H1 (cell line): ENCODE measurements at regions not wholly inside any gene's neighbourhood (a gene's known extent, or its start where the extent isn't known, plus 50 kb on each side); places are given as distances from the start of the nearest gene placed in this dataset.

Experiments
- CTCF ChIA-PET: fragments of 300-600 bp; sonication (Branson Sonifier 250); formaldehyde crosslinking; loops from one replicate; lab custom pipeline; 2021; ENCODE audit not compliant: partially characterized antibody; lab: Charles Lee
- POLR2A ChIA-PET: fragments of 300-600 bp; sonication (Branson Sonifier 250); formaldehyde crosslinking; loops from one replicate; lab custom pipeline; 2021; ENCODE audit warnings: inconsistent platforms; ENCODE audit not compliant: partially characterized antibody; lab: Charles Lee
- DNase-seq, 2 experiments: peaks; one replicate each; pipeline versions ENCODE4 v3.0.0 to v3.0.0-alpha.2; 2010 to 2022; ENCODE audit warnings: low spot score in 2 of 2, low read depth in 1 of 2, mixed read lengths in 1 of 2
- FAIRE-seq: peaks from 2 replicates; lab custom pipeline; 2011; peaks lifted over from hg19 to GRCh38; lab: Jason Lieb, UNC
- H2AFZ ChIP-seq: 2 replicates; pipeline ENCODE4 v1.8.1; 2012; ENCODE audit warnings: low read length, inconsistent platforms
- H2AK5ac ChIP-seq: 2 replicates; pipeline ENCODE4 v1.6.1; 2013; ENCODE audit warnings: low read depth, low read length
- H2BK120ac ChIP-seq: replicated peaks from 2 replicates; pipeline ENCODE3; 2013; ENCODE audit warnings: low read depth, low read length, inconsistent platforms
- H2BK12ac ChIP-seq: 2 replicates; pipeline ENCODE4 v1.6.1; 2013; ENCODE audit warnings: low read depth, low read length
- H2BK15ac ChIP-seq: 2 replicates; pipeline ENCODE4 v1.6.1; 2013; ENCODE audit warnings: low read length
- H2BK20ac ChIP-seq: 2 replicates; pipeline ENCODE4 v1.6.1; 2013; ENCODE audit warnings: low read length
- H2BK5ac ChIP-seq: 2 replicates; pipeline ENCODE4 v1.6.1; 2013; ENCODE audit warnings: low read depth, low read length
- H3K14ac ChIP-seq: 2 replicates; pipeline ENCODE4 v1.6.1; 2013; ENCODE audit warnings: inconsistent platforms; ENCODE audit not compliant: insufficient read length
- H3K18ac ChIP-seq: 2 replicates; pipeline ENCODE4 v1.6.1; 2013; ENCODE audit warnings: low read length; ENCODE audit errors: extremely low read depth
- H3K23ac ChIP-seq: 2 replicates; pipeline ENCODE4 v1.6.1; 2013; ENCODE audit warnings: inconsistent platforms; ENCODE audit not compliant: insufficient read length
- H3K23me2 ChIP-seq: 2 replicates; pipeline ENCODE4 v1.6.1; 2013; ENCODE audit warnings: low read depth, low read length
- H3K27ac ChIP-seq: 2 replicates; pipeline ENCODE4 v1.6.1; 2011; ENCODE audit warnings: low read depth, low read length, inconsistent platforms
- H3K27me3 ChIP-seq, 4 experiments: replicated peaks in 1 of 4; 1 replicate in 1 of 4; 2 replicates in 3 of 4; pipeline versions ENCODE4 v1.6.1 to v1.8.1; 2011 to 2013; ENCODE audit warnings: low read length in 3 of 4, mild to moderate bottlenecking in 3 of 4, inconsistent platforms in 2 of 4, mixed read lengths in 2 of 4, moderate library complexity in 1 of 4; ENCODE audit not compliant: control insufficient read depth in 3 of 4, insufficient read depth in 3 of 4; ENCODE audit errors: extremely low read depth in 1 of 4
- H3K36me3 ChIP-seq, 4 experiments: 2 replicates each; pipeline versions ENCODE4 v1.6.1 to v1.8.1; 2011 to 2013; ENCODE audit warnings: mild to moderate bottlenecking in 4 of 4, low read length in 3 of 4, moderate library complexity in 2 of 4, control low read depth in 1 of 4, inconsistent platforms in 1 of 4; ENCODE audit not compliant: insufficient read depth in 4 of 4, control insufficient read depth in 2 of 4
- H3K4ac ChIP-seq: replicated peaks from 2 replicates; pipeline ENCODE3; 2013; ENCODE audit warnings: low read length, low read depth, mixed read lengths, inconsistent platforms; ENCODE audit not compliant: insufficient read length
- H3K4me1 ChIP-seq, 4 experiments: replicated peaks in 1 of 4; 1 replicate in 1 of 4; 2 replicates in 3 of 4; pipeline versions ENCODE4 v1.6.1 to v1.8.1; 2011 to 2013; ENCODE audit warnings: low read length in 3 of 4, inconsistent platforms in 2 of 4, mixed read lengths in 1 of 4; ENCODE audit not compliant: insufficient read depth in 4 of 4, control insufficient read depth in 3 of 4
- H3K4me2 ChIP-seq, 2 experiments: 2 replicates each; pipeline versions ENCODE4 v1.6.1 to v1.8.1; 2011 to 2013; ENCODE audit warnings: low read depth in 2 of 2, low read length in 2 of 2, control low read depth in 1 of 2, inconsistent platforms in 1 of 2, mild to moderate bottlenecking in 1 of 2; ENCODE audit not compliant: insufficient read depth in 1 of 2
- H3K4me3 ChIP-seq, 4 experiments: fragments of 200-600, 300-600 bp in 1 of 4; sonication (generic), shearing (Covaris generic), sonication (Bioruptor Twin) in 1 of 4; 2 replicates each; pipeline versions ENCODE4 v1.5.1 to v1.8.1; 2011 to 2016; ENCODE audit warnings: low read length in 4 of 4, low read depth in 3 of 4, control low read depth in 2 of 4, inconsistent platforms in 2 of 4, mild to moderate bottlenecking in 2 of 4, mixed read lengths in 1 of 4, moderate library complexity in 1 of 4; ENCODE audit not compliant: insufficient read depth in 2 of 4; ENCODE audit errors: extremely low read depth in 1 of 4
- H3K56ac ChIP-seq: replicated peaks from 2 replicates; pipeline ENCODE3; 2013; ENCODE audit warnings: low read depth, mild to moderate bottlenecking, mixed read lengths, low read length, inconsistent platforms; ENCODE audit not compliant: insufficient read length
- H3K79me1 ChIP-seq: 2 replicates; pipeline ENCODE4 v1.6.1; 2013; ENCODE audit warnings: low read depth, low read length, control low read depth
- H3K79me2 ChIP-seq, 2 experiments: 2 replicates each; pipeline versions ENCODE4 v1.6.1 to v1.8.1; 2012 to 2013; ENCODE audit warnings: low read length in 2 of 2, mild to moderate bottlenecking in 2 of 2, inconsistent platforms in 1 of 2; ENCODE audit not compliant: insufficient read depth in 2 of 2, control insufficient read depth in 1 of 2
- H3K9ac ChIP-seq, 4 experiments: replicated peaks in 1 of 4; 1 replicate in 1 of 4; 2 replicates in 3 of 4; pipeline versions ENCODE4 v1.6.1 to v1.8.1; 2011 to 2013; ENCODE audit warnings: low read depth in 3 of 4, low read length in 3 of 4, control low read depth in 2 of 4, mild to moderate bottlenecking in 2 of 4, moderate library complexity in 2 of 4, inconsistent platforms in 1 of 4; ENCODE audit errors: extremely low read depth in 1 of 4
- H3K9me3 ChIP-seq, 2 experiments: 2 replicates each; pipeline versions ENCODE4 v1.6.1 to v1.8.1; 2012 to 2013; ENCODE audit warnings: mild to moderate bottlenecking in 2 of 2, moderate library complexity in 2 of 2, control low read depth in 1 of 2, inconsistent platforms in 1 of 2, low read depth in 1 of 2, low read length in 1 of 2, mixed read lengths in 1 of 2; ENCODE audit not compliant: insufficient read depth in 2 of 2
- H4K20me1 ChIP-seq, 2 experiments: replicated peaks in 1 of 2; 2 replicates each; pipeline versions ENCODE3 to v1.8.1; 2011 to 2013; ENCODE audit warnings: inconsistent platforms in 2 of 2, low read length in 2 of 2, mild to moderate bottlenecking in 1 of 2; ENCODE audit not compliant: insufficient read depth in 2 of 2, control insufficient read depth in 1 of 2
- H4K5ac ChIP-seq: 2 replicates; pipeline ENCODE4 v1.6.1; 2013; ENCODE audit warnings: low read length, low read depth, mixed read lengths, inconsistent platforms; ENCODE audit not compliant: insufficient read length
- H4K8ac ChIP-seq: 2 replicates; pipeline ENCODE4 v1.8.0; 2013; ENCODE audit warnings: mild to moderate bottlenecking, moderate library complexity, low read length, inconsistent platforms; ENCODE audit not compliant: insufficient read depth; ENCODE audit errors: extremely low read depth
- H4K91ac ChIP-seq: replicated peaks from 2 replicates; pipeline ENCODE3; 2013; ENCODE audit warnings: low read length, mixed read lengths, inconsistent platforms; ENCODE audit not compliant: insufficient read length
- BRCA1 ChIP-seq: IDR thresholded peaks from 2 replicates; pipeline ENCODE4 v1.6.1; 2012; ENCODE audit warnings: low read depth, low read length, improper control_type of control experiment
- CBX8 ChIP-seq: fragments of 300-800, 300-1000 bp; sonication (generic); IDR thresholded peaks from 2 replicates; pipeline ENCODE4 v1.7.1; 2016; ENCODE audit warnings: low read depth, low read length, borderline replicate concordance
- CHD1 ChIP-seq: IDR thresholded peaks from 2 replicates; pipeline ENCODE4 v1.6.1; 2012; ENCODE audit warnings: low read depth, low read length, improper control_type of control experiment
- CREB1 ChIP-seq: IDR thresholded peaks from 2 replicates; pipeline ENCODE4 v1.6.1; 2012; ENCODE audit warnings: inconsistent platforms
- EGR1 ChIP-seq: IDR thresholded peaks from 2 replicates; pipeline ENCODE4 v1.6.1; 2011; ENCODE audit warnings: low read depth, low read length, borderline replicate concordance
- EZH2 ChIP-seq: fragments of 200-600 bp; sonication (generic); IDR thresholded peaks from 2 replicates; pipeline ENCODE4 v1.7.1; 2012; ENCODE audit warnings: low read depth, mild to moderate bottlenecking, moderate library complexity, low read length, inconsistent platforms; ENCODE audit not compliant: severe bottlenecking
- KDM5A ChIP-seq: fragments of 200-600 bp; IDR thresholded peaks from 2 replicates; pipeline ENCODE4 v1.7.1; 2012; ENCODE audit warnings: mild to moderate bottlenecking, low read length, inconsistent platforms, mixed read lengths
- MAFK ChIP-seq: IDR thresholded peaks from 2 replicates; pipeline ENCODE4 v1.6.1; 2012; ENCODE audit warnings: low read depth, mild to moderate bottlenecking, improper control_type of control experiment, low read length
- NANOG ChIP-seq: IDR thresholded peaks from 2 replicates; pipeline ENCODE4 v1.6.1; 2011; ENCODE audit warnings: low read length, low read depth, mild to moderate bottlenecking, inconsistent platforms; ENCODE audit not compliant: insufficient read depth, poor library complexity, severe bottlenecking
- RFX5 ChIP-seq: IDR thresholded peaks from 2 replicates; pipeline ENCODE4 v1.6.1; 2011; ENCODE audit warnings: low read depth, low read length, improper control_type of control experiment, borderline replicate concordance
- SIN3A ChIP-seq, 2 experiments: IDR thresholded peaks in 1 of 2; conservative IDR thresholded peaks in 1 of 2; 2 replicates each; pipeline ENCODE4 v1.6.1; 2011 to 2012; ENCODE audit warnings: low read length in 2 of 2, improper control_type of control experiment in 1 of 2, low read depth in 1 of 2, mild to moderate bottlenecking in 1 of 2
- SP2 ChIP-seq: IDR thresholded peaks from 2 replicates; pipeline ENCODE4 v1.6.1; 2012; ENCODE audit warnings: mild to moderate bottlenecking, low read length, inconsistent platforms
- WGBS, 2 experiments: shearing (Covaris generic) in 1 of 2; methylation state at CpG; one replicate each; pipeline versions ENCODE4 v1.1.6 to v1.1.7; 2013 to 2015; ENCODE audit warnings: low lambda C conversion rate in 2 of 2, mixed read lengths in 2 of 2, inconsistent platforms in 1 of 2, low coverage in 1 of 2, missing lambda C conversion rate in 1 of 2; ENCODE audit not compliant: insufficient replicate concordance in 2 of 2, insufficient coverage in 1 of 2, insufficient read length in 1 of 2; ENCODE audit errors: extremely low coverage in 1 of 2, missing lambda C conversion rate in 1 of 2; 5-methylcytosine and 5-hydroxymethylcytosine counted together
- TF ChIP-seq, protein P1 (sequence below): IDR thresholded peaks from 2 replicates; pipeline ENCODE4 v1.6.1; 2011; ENCODE audit warnings: low read length, improper control_type of control experiment

DNA sequence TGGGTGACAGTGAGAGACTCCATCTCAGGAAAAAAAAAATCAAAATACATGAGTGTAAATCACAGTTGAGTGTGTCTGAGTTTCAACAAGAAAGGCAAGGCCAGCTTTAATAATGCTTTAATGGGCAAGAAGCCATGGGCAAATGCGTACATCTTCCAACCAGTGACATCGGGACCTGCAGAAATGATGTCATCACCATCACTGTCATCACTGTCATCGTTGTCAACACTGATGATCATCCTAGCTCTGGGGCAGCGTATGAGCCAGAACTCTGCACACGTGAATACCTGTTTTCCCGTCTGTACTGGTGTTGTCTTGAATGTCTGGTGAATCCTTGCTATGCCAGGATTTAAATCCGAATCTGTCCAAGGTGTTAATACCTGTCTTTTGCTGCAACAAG, 712.5 kb downstream of the BRD1 start:
- H3K36me3 ChIP-seq, result no peaks in the 10 kb centered on the region
- no peak overlapping the region for H2BK12ac ChIP-seq
- no peak overlapping the region for H2AFZ ChIP-seq
- no peak overlapping the region for H4K8ac ChIP-seq
- no peak overlapping the region for H2BK15ac ChIP-seq
- H3K27me3 ChIP-seq, result no peaks in the 10 kb centered on the region
- CTCF ChIA-PET, result interaction anchor here (0.9 kb wide), 1 partner anchor 10 kb away, joined by 5 read pairs; no protein-coding TSS in a partner anchor
- H3K23ac ChIP-seq, result no peak overlapping the region
- no peak overlapping the region for H2AK5ac ChIP-seq
- no peak overlapping the region for H3K18ac ChIP-seq
- no peak overlapping the region for H3K4me2 ChIP-seq
- POLR2A ChIA-PET, result no interaction called here
- H3K4ac ChIP-seq, result no peak overlapping the region
- no peak for FAIRE-seq
- no peak overlapping the region for H3K4me3 ChIP-seq
- H4K91ac ChIP-seq, result no peak overlapping the region
- H2BK120ac ChIP-seq, result no peak overlapping the region
- TF ChIP-seq, protein P1, sequence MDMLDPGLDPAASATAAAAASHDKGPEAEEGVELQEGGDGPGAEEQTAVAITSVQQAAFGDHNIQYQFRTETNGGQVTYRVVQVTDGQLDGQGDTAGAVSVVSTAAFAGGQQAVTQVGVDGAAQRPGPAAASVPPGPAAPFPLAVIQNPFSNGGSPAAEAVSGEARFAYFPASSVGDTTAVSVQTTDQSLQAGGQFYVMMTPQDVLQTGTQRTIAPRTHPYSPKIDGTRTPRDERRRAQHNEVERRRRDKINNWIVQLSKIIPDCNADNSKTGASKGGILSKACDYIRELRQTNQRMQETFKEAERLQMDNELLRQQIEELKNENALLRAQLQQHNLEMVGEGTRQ, result no peak
- TF ChIP-seq CREB1, result no peak
- TF ChIP-seq SIN3A (conservative IDR thresholded peaks at IDR 0.05 in 1 of 2, IDR thresholded peaks at IDR 0.05 in 1 of 2; ENCODE audit: low read depth in 1 of 2, low read length in 2 of 2), result no peak
- TF ChIP-seq EGR1, result no peak
- no peak for TF ChIP-seq BRCA1
- TF ChIP-seq NANOG, result no peak
- no peak for TF ChIP-seq CHD1
- no peak for TF ChIP-seq KDM5A
- TF ChIP-seq MAFK, result no peak
- TF ChIP-seq CBX8, result no peak
- TF ChIP-seq SP2, result no peak
- TF ChIP-seq EZH2, result no peak
- TF ChIP-seq RFX5, result no peak
- no peak overlapping the region for H4K5ac ChIP-seq
- DNase-seq, result no peak
- no peak overlapping the region for H3K56ac ChIP-seq
- peaks cover 0 to 3% of the 10 kb centered on the region in 2 experiments for H4K20me1 ChIP-seq
- no peaks in the 10 kb centered on the region for H3K79me1 ChIP-seq
- H2BK5ac ChIP-seq, result no peak overlapping the region; the same call in 1 of the 2 replicates
- WGBS, 2 experiments, result 91% methylated on average over 7 of the region's 7 CpGs; no CpG with 5 or more reads in 1 of the 2 experiments
- no peak overlapping the region for H3K27ac ChIP-seq
- no peak overlapping the region for H3K14ac ChIP-seq
- no peaks in the 10 kb centered on the region for H3K9me3 ChIP-seq
- peaks cover 0 to 9% (median 6%) of the 10 kb centered on the region in 4 experiments; a peak in 6 of 7 replicates for H3K4me1 ChIP-seq
- no peaks in the 10 kb centered on the region for H3K79me2 ChIP-seq
- no peaks in the 10 kb centered on the region for H3K23me2 ChIP-seq
- H2BK20ac ChIP-seq, result no peak overlapping the region
- H3K9ac ChIP-seq, result no peak overlapping the region
